ENCODE measurements at regions not wholly inside any gene's neighbourhood (a gene's known extent, or its start where the extent isn't known, plus 50 kb on each side); places are given as distances from the start of the nearest gene placed in this dataset.

DNA sequence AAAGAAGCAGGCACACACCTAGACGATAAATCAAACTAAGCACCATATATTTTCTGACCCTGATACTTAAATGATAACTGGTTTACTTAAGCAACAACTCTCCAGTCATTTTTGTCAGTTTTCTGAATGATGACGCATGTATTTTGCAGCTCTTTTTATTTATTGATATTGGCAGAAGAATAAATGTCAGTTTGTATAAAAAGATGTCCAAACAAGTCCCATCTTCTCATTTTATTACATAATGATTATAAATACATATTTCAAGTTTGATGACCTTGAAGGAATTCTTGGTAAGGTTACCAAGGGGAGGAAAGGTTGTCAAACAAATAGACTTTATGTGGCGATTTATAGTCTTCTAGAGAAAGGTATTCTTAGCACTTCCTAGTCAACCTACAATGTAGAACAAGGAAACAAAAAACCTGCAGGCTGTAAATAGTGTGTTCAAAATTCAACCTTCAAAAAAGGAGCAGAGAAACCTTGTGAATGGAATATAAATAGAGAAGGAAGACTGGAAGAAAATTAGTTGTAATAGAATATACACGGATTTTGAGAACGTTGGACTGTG, 190.7 kb downstream of the JRKL start:
- TF ChIP-seq ETS1 (conservative IDR thresholded peaks at IDR 0.05; ENCODE audit: control insufficient read depth, low read depth, low read length), result no peak
- no peak for TF ChIP-seq RAD51 (IDR thresholded peaks at IDR 0.05; ENCODE audit: borderline replicate concordance, low read depth)
- TF ChIP-seq MEF2D (tag; conservative IDR thresholded peaks at IDR 0.05; ENCODE audit: low read depth), result no peak
- no peak for TF ChIP-seq HMGN3 (IDR thresholded peaks at IDR 0.05; ENCODE audit: borderline replicate concordance, extremely low read depth, insufficient read length, low read depth, low read length)
- ChIA-PET CTCF (ENCODE audit: low intra/inter-chr PET ratio) (no interaction called here), POLR2A (no interaction called here)
- BruUV-seq (replicated peaks), result no TSS peak
- no peak for FAIRE-seq
- Histone ChIP-seq H3K36me3 (ENCODE audit: control insufficient read depth, insufficient read depth, low read length) (no peaks in the 10 kb centered on the region), H3K9me1 (ENCODE audit: control insufficient read depth, insufficient read depth, low read length) (no peaks in the 10 kb centered on the region), H3K4me1 (replicated peaks in 1 of 2; ENCODE audit: control insufficient read depth in 2 of 2, insufficient read depth in 2 of 2, low read length in 2 of 2) (no peaks in the 10 kb centered on the region), H3K4me2 (ENCODE audit: insufficient read depth, low read length) (no peak overlapping the region), H3K4me3 (no peak overlapping the region), H4K20me1 (replicated peaks; ENCODE audit: control insufficient read depth, insufficient read depth, low read length) (no peaks in the 10 kb centered on the region), H2AFZ (ENCODE audit: low read depth, low read length) (no peak overlapping the region), H3K9ac (ENCODE audit: insufficient read depth in 1 of 2, low read depth in 2 of 2, low read length in 2 of 2) (no peak overlapping the region), H3K79me2 (ENCODE audit: control insufficient read depth, insufficient read depth, low read length) (no peaks in the 10 kb centered on the region), H3K27me3 (ENCODE audit: control insufficient read depth in 2 of 2, insufficient read depth in 2 of 2, low read length in 2 of 2) (no peaks in the 10 kb centered on the region), H3K27ac (ENCODE audit: extremely low read depth, low read depth, low read length) (no peak overlapping the region), H3K9me3 (replicated peaks; ENCODE audit: control insufficient read depth, insufficient read depth, low read depth, low read length) (no peaks in the 10 kb centered on the region)
- ATAC-seq, result no peak
- in situ Hi-C loops (cut with MboI), result no loop called here
- DNase-seq (ENCODE audit: extremely low read depth in 1 of 4, low spot score in 3 of 4), result no peak
- intact Hi-C loops (cut with micrococcal nuclease), result no loop called here
- WGBS (ENCODE audit: insufficient coverage, low coverage, missing lambda C conversion rate), result 45% methylated on average over 5 of the region's 5 CpGs

Data from K562 (cell line).